Endothelial cell of umbilical vein (primary cell): ENCODE measurements at regions not wholly inside any gene's neighbourhood (a gene's known extent, or its start where the extent isn't known, plus 50 kb on each side); places are given as distances from the start of the nearest gene placed in this dataset.

Experiments
- BruUV-seq: library from RNA; stranded (reverse); fragments of 400-500 nt; replicated peaks from 2 replicates; lab custom pipeline; 2021; lab: Mats Ljungman, UMichigan
- CTCF ChIA-PET: fragments of 300-600, 350-600 bp; sonication (Branson Sonifier 250); formaldehyde crosslinking; loops from one replicate; lab custom pipeline; 2021; ENCODE audit warnings: antibody characterized with exemption, inconsistent platforms; lab: Charles Lee
- POLR2A ChIA-PET: fragments of 300-600, 350-600 bp; sonication (Branson Sonifier 250); formaldehyde crosslinking; loops from one replicate; lab custom pipeline; 2021; ENCODE audit warnings: antibody characterized with exemption, inconsistent platforms; lab: Charles Lee
- DNase-seq: peaks from one replicate; pipeline ENCODE4 v3.0.0-alpha.2; 2011; ENCODE audit warnings: low read depth, low spot score
- FAIRE-seq: peaks from 2 replicates; lab custom pipeline; 2011; peaks lifted over from hg19 to GRCh38; lab: Jason Lieb, UNC
- H2AFZ ChIP-seq: 2 replicates; pipeline ENCODE4 v1.6.0; 2012; ENCODE audit warnings: low read depth, low read length, control low read depth, inconsistent platforms
- H3K27ac ChIP-seq: 2 replicates; pipeline ENCODE4 v1.5.1; 2011; ENCODE audit warnings: low read depth, mild to moderate bottlenecking, control low read depth, low read length, moderate library complexity; ENCODE audit not compliant: insufficient read depth
- H3K27me3 ChIP-seq, 2 experiments: 2 replicates each; pipeline versions ENCODE4 v1.6.0 to v1.6.1; 2011; ENCODE audit warnings: low read length in 2 of 2, mixed read lengths in 1 of 2; ENCODE audit not compliant: control insufficient read depth in 2 of 2, insufficient read depth in 2 of 2
- H3K36me3 ChIP-seq, 2 experiments: 2 replicates in 1 of 2; 3 replicates in 1 of 2; pipeline ENCODE4 v1.5.1; 2011; ENCODE audit warnings: low read length in 2 of 2, mild to moderate bottlenecking in 1 of 2, moderate library complexity in 1 of 2; ENCODE audit not compliant: control insufficient read depth in 2 of 2, insufficient read depth in 2 of 2; ENCODE audit errors: extremely low read depth in 1 of 2
- H3K4me1 ChIP-seq: 3 replicates; pipeline ENCODE4 v1.5.1; 2011; ENCODE audit warnings: mild to moderate bottlenecking, low read length; ENCODE audit not compliant: control insufficient read depth, insufficient read depth; ENCODE audit errors: extremely low read depth
- H3K4me2 ChIP-seq: 2 replicates; pipeline ENCODE4 v1.6.1; 2011; ENCODE audit warnings: low read length, control low read depth, mixed read lengths; ENCODE audit not compliant: insufficient read depth
- H3K4me3 ChIP-seq, 3 experiments: fragments of 200-600 bp in 1 of 3; sonication (generic), shearing (Covaris generic) in 1 of 3; replicated peaks in 1 of 3; 2 replicates each; pipeline ENCODE4 v1.5.1; 2011 to 2016; ENCODE audit warnings: control low read depth in 3 of 3, low read length in 3 of 3, mild to moderate bottlenecking in 2 of 3, inconsistent platforms in 1 of 3, low read depth in 1 of 3, moderate library complexity in 1 of 3; ENCODE audit not compliant: insufficient read depth in 1 of 3
- H3K79me2 ChIP-seq: 2 replicates; pipeline ENCODE4 v1.6.0; 2012; ENCODE audit warnings: low read length, inconsistent platforms; ENCODE audit not compliant: control insufficient read depth, insufficient read depth
- H3K9ac ChIP-seq: replicated peaks from 2 replicates; pipeline ENCODE3; 2011; ENCODE audit warnings: low read length, control low read depth; ENCODE audit not compliant: insufficient read depth; ENCODE audit errors: extremely low read depth
- H3K9me1 ChIP-seq: replicated peaks from 3 replicates; pipeline ENCODE4 v1.6.0; 2011; ENCODE audit warnings: mild to moderate bottlenecking, low read length; ENCODE audit not compliant: control insufficient read depth, insufficient read depth; ENCODE audit errors: extremely low read depth
- H3K9me3 ChIP-seq: replicated peaks from 2 replicates; pipeline ENCODE4 v1.5.1; 2012; ENCODE audit warnings: low read length, inconsistent platforms; ENCODE audit not compliant: control insufficient read depth, insufficient read depth
- H4K20me1 ChIP-seq: replicated peaks from 2 replicates; pipeline ENCODE3; 2011; ENCODE audit warnings: mild to moderate bottlenecking, low read length; ENCODE audit not compliant: control insufficient read depth, insufficient read depth; ENCODE audit errors: extremely low read depth
- CTCF ChIP-seq, 2 donors: IDR thresholded peaks; 1 replicate in 1 of 2; 2 replicates in 1 of 2; pipeline ENCODE4 v1.5.1; 2011; ENCODE audit warnings: low read length in 2 of 2, mild to moderate bottlenecking in 2 of 2, moderate library complexity in 2 of 2, control low read depth in 1 of 2, inconsistent platforms in 1 of 2, low read depth in 1 of 2; ENCODE audit not compliant: insufficient read depth in 1 of 2; ENCODE audit errors: extremely low read depth in 1 of 2
- EZH2 ChIP-seq: IDR thresholded peaks from 2 replicates; pipeline ENCODE4 v1.6.1; 2012; ENCODE audit warnings: borderline replicate concordance, low read depth, mild to moderate bottlenecking, moderate library complexity, low read length, inconsistent platforms; ENCODE audit not compliant: severe bottlenecking
- FOS ChIP-seq: IDR thresholded peaks from 2 replicates; pipeline ENCODE4 v1.6.1; 2011; ENCODE audit warnings: mild to moderate bottlenecking, low read length, moderate library complexity, borderline replicate concordance; ENCODE audit not compliant: insufficient read depth
- GATA2 ChIP-seq: IDR thresholded peaks from 2 replicates; pipeline ENCODE4 v1.7.0; 2011; ENCODE audit warnings: low read depth, mild to moderate bottlenecking, moderate library complexity, mixed read lengths, low read length; ENCODE audit not compliant: insufficient read length, insufficient read depth
- JUN ChIP-seq: IDR thresholded peaks from 2 replicates; pipeline ENCODE4 v1.6.1; 2011; ENCODE audit warnings: borderline replicate concordance, low read depth; ENCODE audit not compliant: insufficient read length, insufficient read depth
- MAX ChIP-seq: IDR thresholded peaks from 2 replicates; pipeline ENCODE4 v1.6.1; 2011; ENCODE audit not compliant: insufficient read depth, insufficient read length
- MYC ChIP-seq: IDR thresholded peaks from one replicate; pipeline ENCODE4 v1.6.1; 2011; ENCODE audit warnings: mild to moderate bottlenecking, low read depth, low read length
- POLR2A ChIP-seq: IDR thresholded peaks from 2 replicates; pipeline ENCODE4 v1.6.1; 2012; ENCODE audit warnings: low read depth, mild to moderate bottlenecking, control low read depth, low read length
- POLR2AphosphoS5 ChIP-seq: IDR thresholded peaks from 2 replicates; pipeline ENCODE4 v1.6.1; 2012; ENCODE audit warnings: low read depth, mild to moderate bottlenecking, control low read depth, low read length, moderate library complexity; ENCODE audit not compliant: insufficient read depth
- dilution Hi-C: fragments of 300-500 bp; cut with MboI; formaldehyde crosslinking; loops from one replicate; pipeline ENCODE4 v1.15.0; 2019; ENCODE audit warnings: low sequenced_read_pairs; ENCODE audit not compliant: extremely low pct_ligation_motif_present
- intact Hi-C: fragments of 100-400 bp; cut with micrococcal nuclease; formaldehyde crosslinking; loops from one replicate; pipeline ENCODE4 v1.10.0; 2022

- FAIRE-seq = no peak
- Histone ChIP-seq H3K4me3 (no peak overlapping the region), H3K4me2 (no peak overlapping the region), H3K27ac (no peak overlapping the region), H3K9ac (no peak overlapping the region), H3K79me2 (no peaks in the 10 kb centered on the region), H2AFZ (no peak overlapping the region), H3K27me3 (no peaks in the 10 kb centered on the region), H3K9me3 (no peaks in the 10 kb centered on the region), H4K20me1 (no peaks in the 10 kb centered on the region), H3K36me3 (no peaks in the 10 kb centered on the region), H3K4me1 (no peaks in the 10 kb centered on the region), H3K9me1 (no peaks in the 10 kb centered on the region)
- BruUV-seq = no TSS peak
- TF ChIP-seq MYC = no peak
- TF ChIP-seq GATA2 = no peak
- TF ChIP-seq FOS = no peak
- TF ChIP-seq MAX = no peak
- TF ChIP-seq JUN = no peak
- TF ChIP-seq CTCF (IDR thresholded peaks at IDR 0.05; ENCODE audit: extremely low read depth in 1 of 2, insufficient read depth in 1 of 2, low read depth in 1 of 2, low read length in 2 of 2) = no peak
- TF ChIP-seq POLR2AphosphoS5 = no peak
- TF ChIP-seq EZH2 = no peak
- no peak for TF ChIP-seq POLR2A
- dilution Hi-C loops = no loop called here
- no peak for DNase-seq
- ChIA-PET CTCF (no interaction called here), POLR2A (no interaction called here)
- intact Hi-C loops = no loop called here
Measured at GRCh38 chr5:6989230-6989629, 276.0 kb downstream of the TENT4A start.
